HG03103 (cell line): ENCODE measurements at regions not wholly inside any gene's neighbourhood (a gene's known extent, or its start where the extent isn't known, plus 50 kb on each side); places are given as distances from the start of the nearest gene placed in this dataset.

ENCODE experiments used
- ATAC-seq: cut with Tn5 transposase; IDR thresholded peaks from one replicate; pipeline ENCODE4 v1.9.1; 2021; ENCODE audit warnings: low read depth; ENCODE audit not compliant: unreplicated experiment

- ATAC-seq = peak; percentile 93
Measured at GRCh38 chr11:87972133-87972532, 203.1 kb downstream of the RAB38 start.

GRCh38 chr11:87971354-87971753 lies 203.9 kb downstream of the RAB38 start:
- no peak for ATAC-seq

DNA sequence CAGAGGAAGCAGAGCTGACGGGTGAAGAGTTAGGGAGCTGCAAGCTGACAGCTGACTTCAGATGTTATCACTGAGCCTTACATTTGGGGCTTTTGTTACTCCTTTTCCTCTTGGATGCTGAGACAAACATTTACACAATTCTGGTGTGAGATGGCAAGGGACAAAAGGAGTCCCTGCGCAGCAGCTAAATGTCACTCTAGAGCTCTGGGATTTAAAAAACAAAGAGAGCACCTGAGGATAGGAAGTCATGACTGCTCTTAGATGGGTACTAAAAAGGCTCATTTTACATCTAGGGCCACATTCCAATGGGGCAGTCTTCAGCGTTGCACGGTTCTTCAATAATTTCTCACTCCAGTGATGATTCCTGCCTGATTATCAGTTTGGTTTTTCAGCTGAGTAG lies 204.5 kb downstream of the RAB38 start:
- no peak for ATAC-seq

GRCh38 chr11:87967459-87967858 lies 207.8 kb downstream of the RAB38 start:
- ATAC-seq = no peak

DNA sequence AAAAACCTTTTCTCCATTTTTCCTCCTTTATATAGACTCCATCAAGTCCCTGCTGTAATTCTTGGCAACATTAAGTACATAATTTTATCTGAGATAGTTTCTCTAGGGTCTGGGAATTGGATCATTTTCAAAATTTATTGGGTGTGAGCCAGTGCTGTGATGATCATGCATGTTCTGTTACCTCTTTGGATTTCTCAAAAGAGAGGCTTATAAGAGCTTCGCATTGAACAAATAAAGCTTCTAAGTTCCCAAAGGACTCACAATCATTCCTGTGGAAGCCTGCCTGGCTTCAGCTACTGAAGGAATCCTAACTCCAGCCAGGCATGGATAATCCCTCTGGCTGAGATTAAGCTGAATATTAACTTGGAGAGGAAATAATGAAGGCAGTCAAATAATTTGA lies 208.5 kb downstream of the RAB38 start:
- ATAC-seq = no peak

- ATAC-seq = no peak
Measured at GRCh38 chr11:87966216-87966615, 209.0 kb downstream of the RAB38 start.

- ATAC-seq = no peak
Measured at GRCh38 chr11:87961606-87962005, 213.6 kb downstream of the RAB38 start.

- no peak for ATAC-seq
Measured at GRCh38 chr11:87957961-87958360, 217.3 kb downstream of the RAB38 start.

DNA sequence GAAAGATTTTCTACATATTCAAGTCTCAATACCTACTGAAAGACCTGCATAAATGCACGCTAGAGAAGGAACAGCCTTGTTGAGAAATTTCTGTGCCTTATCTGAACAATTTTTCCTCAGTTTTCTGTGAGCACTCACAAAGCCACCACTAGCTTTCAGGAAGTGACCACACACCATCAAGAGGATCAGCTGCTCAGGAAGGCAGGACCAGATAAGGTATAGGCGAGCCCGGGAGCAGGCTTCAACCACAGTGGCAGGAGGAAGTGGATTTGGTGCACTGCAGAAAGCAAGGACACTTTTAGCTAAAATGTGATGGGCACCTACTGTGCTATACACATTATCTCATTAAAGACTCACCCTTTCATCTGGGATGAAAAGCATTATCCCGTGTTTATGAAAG lies 220.8 kb downstream of the RAB38 start:
- ATAC-seq = no peak

DNA sequence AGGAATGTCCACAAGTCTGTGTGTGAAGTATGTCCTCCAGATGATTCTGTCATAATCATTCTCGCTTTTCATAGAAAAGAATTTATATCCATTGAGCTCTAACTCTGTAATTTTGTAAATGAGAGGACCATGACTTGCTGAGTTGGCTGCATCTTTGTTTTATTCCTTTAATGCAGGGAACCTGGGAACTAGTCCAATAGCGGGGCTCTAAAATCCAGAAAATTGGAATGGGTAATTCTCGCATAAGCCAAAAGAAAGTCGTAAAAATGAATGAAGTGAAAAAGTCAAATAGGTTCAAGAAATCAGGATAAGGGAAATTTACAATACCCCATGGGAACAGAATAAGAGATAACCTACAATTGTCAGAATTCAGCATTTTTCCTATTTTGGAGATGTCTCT lies 232.5 kb downstream of the RAB38 start:
- ATAC-seq = no peak

DNA sequence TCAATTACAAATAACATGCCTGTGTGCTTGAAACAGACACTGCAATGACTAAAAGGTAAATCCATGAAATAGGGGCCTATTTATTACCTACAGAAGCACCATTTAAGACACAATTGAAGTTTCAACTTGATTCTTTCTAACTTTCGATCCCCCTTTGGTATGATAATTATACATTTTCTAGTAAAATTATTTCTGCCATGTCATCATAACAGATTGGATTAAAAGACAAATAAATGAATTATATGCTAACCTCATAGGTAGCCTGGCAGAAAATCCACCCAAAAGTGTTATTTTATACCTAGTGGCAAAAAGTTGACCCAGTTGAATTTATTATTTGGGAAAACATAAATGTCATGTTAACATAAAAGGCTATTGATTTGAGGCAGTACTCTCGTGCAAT lies 241.1 kb downstream of the RAB38 start:
- no peak for ATAC-seq

- ATAC-seq = no peak
Measured at GRCh38 chr11:87926250-87926970, 248.8 kb downstream of the RAB38 start.

DNA sequence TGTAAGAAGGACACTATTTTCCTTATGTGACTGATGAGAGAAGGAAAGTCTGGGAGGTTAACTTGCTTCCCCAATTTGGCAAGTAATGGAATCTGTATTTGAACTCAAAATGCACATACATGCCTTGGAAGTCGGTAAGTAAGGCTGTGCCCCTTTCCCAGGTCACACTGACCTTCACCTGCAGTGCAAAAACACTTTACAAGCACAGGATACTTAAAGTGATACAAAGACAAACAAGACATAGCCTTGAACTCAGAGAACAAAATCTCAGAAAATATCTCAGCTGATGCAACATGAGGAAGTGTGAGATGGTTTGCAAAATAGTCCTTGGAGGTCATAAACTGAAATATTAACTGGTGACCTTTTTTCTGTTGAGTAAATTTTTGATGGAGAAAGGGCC lies 251.1 kb downstream of the RAB38 start:
- no peak for ATAC-seq

DNA sequence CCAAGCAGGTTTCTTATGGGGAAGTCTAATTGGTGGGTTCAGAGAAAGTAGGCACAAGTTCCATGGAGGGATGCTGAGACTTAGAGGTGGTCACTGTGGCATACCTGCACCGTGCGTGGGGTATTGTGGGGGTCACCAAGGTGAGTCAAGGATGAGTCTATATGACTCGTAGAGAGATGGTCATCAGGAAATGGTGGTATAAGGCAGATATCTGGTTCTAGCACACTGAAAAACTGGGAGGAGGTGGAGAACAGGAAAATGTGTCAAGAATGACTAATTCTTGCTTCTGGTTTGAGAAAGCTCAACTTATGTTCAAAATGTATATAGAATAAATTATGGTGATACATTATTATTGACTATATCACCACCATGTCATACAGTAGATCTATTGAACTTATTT lies 258.1 kb downstream of the RAB38 start:
- ATAC-seq = no peak

GRCh38 chr11:87909178-87909577 lies 266.1 kb downstream of the RAB38 start:
- no peak for ATAC-seq

DNA sequence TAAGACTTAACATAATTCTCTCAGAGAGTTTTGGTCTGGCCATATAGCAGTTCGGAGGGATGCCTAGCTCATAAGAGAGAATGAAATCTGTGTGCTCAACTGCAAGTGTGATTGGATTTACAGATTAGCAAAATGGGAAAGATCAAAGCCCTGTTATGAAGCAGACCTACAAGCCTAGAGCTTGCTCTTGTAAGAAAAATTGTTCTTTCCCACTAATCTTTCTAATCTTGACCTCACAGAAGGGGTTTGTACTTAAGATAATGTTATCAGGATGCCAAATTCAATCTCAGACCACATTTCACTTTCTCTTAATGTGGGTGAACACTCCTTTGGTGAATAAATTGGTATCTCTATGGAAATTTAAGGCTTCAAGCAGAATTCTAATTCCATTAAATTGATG lies 267.2 kb downstream of the RAB38 start:
- ATAC-seq = no peak

DNA sequence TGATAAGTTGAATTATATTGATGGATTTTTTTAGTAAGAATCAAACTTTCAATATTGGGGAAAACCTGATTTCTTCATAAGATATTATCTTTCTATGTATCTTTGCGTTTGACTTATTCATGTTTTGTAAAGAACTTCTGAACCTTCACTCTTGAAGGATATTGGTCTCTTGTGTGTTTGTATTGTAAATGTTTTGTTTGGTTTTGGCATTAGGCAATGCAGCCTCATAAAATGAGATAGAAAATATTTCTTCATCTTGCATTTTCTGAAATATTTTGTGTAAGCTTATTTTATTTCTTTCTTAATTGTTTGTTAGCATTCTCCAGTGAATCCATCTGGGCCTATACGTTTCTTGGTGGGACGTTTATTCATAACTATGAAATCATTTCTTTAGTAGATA lies 271.9 kb downstream of the RAB38 start:
- ATAC-seq = no peak

DNA sequence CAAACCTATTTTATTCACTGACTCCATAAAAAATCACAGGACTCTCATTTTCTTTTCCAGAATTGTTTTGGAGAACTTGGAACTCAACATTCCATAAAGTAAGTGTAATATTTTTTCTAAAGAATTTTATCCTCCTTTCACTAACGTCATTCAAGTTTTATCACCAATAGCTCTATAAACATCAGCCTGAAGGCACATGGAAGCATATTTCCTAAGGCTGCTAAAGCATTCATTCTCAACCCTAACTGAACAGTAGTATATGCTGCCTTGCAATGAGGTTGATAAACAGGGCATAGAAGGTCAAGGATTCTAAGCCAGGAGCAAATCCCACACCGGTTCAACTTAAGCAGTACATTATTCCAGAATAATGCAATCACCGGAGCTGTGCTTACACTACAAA lies 273.9 kb downstream of the RAB38 start:
- no peak for ATAC-seq

DNA sequence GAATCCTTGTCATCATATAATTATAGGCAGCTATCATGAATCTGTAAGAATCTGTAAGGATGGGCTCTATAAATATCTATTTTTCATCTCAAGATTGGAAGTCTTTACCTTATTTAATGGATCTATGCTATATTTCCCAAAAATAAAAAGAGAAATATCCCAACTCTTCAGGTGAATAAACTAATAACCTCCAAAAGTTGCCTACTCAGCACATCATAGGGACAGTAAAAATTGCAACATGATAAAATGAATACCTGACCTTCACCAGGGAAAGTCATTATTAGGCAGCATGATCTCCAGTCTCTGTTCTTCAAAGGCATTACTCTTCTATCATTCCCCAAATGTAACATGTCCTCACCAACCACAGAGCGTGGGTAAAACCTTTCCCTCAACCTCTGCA lies 277.3 kb downstream of the RAB38 start:
- no peak for ATAC-seq

DNA sequence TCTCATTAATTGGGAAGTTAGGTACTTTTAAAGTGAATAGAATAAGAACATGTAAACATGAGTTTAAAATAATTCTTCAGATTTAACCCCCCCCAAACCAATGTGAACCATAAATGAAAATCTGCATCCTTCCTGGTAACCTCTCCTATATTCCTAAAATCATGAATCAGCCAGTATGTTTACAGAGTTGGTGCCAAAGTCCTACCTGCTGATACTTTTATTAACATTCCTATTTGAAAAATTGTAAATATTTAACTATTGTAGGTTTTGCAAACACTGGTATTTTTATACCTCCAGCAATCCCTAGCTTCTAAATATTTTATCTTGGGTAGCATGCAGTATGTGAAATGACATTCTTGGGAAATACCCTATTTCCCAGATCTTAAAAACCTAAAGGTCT lies 278.2 kb downstream of the RAB38 start:
- ATAC-seq = no peak

GRCh38 chr11:87894961-87895360 lies 280.3 kb downstream of the RAB38 start:
- ATAC-seq = no peak

GRCh38 chr11:87892291-87892690 lies 283.0 kb downstream of the RAB38 start:
- no peak for ATAC-seq

DNA sequence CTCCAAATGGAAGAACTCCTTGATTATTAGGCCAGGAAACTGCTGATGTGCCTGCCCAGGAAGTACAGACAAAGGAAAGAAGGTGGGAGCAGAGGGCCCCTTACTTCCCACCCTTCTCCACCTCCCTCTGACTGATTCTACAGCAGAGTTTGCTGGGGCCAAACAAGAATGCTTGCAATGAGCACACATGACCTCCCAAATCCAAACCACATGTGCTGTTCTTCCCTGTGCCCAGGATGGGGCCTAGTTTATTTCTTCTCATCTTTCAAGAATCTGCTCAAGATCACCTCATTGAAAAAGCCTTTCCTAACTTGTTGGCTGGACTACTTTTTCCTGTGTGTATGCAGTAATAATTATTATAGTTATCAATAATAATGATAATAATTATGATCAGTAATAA lies 286.1 kb downstream of the RAB38 start:
- ATAC-seq = no peak
